ENCODE measurements at regions not wholly inside any gene's neighbourhood (a gene's known extent, or its start where the extent isn't known, plus 50 kb on each side); places are given as distances from the start of the nearest gene placed in this dataset.

DNA sequence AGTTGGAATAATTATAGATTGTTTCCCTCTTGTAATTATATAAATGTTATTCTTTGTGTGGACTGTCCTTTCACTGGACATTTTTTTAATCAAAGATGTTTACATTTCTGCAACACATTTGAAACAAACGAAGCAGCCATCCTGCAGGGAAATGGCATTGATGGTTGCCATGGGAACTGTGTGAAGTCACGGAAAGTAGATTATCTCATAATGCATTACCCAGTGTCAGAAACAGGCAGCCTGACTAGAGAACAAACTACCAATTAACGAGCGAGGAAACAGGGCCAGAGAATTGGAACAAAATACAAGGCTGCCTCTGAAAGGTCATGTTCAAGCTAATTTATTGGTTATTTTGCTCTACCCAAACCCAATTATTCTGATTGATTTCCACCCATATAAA lies 96.9 kb upstream of the LARGE1 start:
- no peak overlapping the region for H3K4me3 ChIP-seq
- no peaks in the 10 kb centered on the region for H3K27me3 ChIP-seq
- TF ChIP-seq, protein P1, sequence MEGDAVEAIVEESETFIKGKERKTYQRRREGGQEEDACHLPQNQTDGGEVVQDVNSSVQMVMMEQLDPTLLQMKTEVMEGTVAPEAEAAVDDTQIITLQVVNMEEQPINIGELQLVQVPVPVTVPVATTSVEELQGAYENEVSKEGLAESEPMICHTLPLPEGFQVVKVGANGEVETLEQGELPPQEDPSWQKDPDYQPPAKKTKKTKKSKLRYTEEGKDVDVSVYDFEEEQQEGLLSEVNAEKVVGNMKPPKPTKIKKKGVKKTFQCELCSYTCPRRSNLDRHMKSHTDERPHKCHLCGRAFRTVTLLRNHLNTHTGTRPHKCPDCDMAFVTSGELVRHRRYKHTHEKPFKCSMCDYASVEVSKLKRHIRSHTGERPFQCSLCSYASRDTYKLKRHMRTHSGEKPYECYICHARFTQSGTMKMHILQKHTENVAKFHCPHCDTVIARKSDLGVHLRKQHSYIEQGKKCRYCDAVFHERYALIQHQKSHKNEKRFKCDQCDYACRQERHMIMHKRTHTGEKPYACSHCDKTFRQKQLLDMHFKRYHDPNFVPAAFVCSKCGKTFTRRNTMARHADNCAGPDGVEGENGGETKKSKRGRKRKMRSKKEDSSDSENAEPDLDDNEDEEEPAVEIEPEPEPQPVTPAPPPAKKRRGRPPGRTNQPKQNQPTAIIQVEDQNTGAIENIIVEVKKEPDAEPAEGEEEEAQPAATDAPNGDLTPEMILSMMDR (IDR thresholded peaks at IDR 0.05) = no peak
- H3K36me3 ChIP-seq = no peaks in the 10 kb centered on the region
- H3K4me1 ChIP-seq = no peaks in the 10 kb centered on the region
- no peak overlapping the region for H3K27ac ChIP-seq
- peaks cover 0 to 8% (median 4%) of the 10 kb centered on the region in 3 donors for H3K9me3 ChIP-seq
- no peak for DNase-seq
- intact Hi-C loops (cut with DNase I; ENCODE audit: low total_unique reads) = no loop called here

- no peak overlapping the region for H3K4me3 ChIP-seq
- H3K27me3 ChIP-seq = no peaks in the 10 kb centered on the region
- TF ChIP-seq, protein P1 (IDR thresholded peaks at IDR 0.05) = no peak
- H3K27ac ChIP-seq = no peak overlapping the region
- intact Hi-C loops (cut with DNase I; ENCODE audit: low total_unique reads) = no loop called here
- no peaks in the 10 kb centered on the region for H3K36me3 ChIP-seq
- no peaks in the 10 kb centered on the region for H3K4me1 ChIP-seq
- no peak for DNase-seq
- H3K9me3 ChIP-seq = peaks cover 0 to 2% (median 0%) of the 10 kb centered on the region in 3 donors
Measured at GRCh38 chr22:34019190-34019845, 99.0 kb upstream of the LARGE1 start.

DNA sequence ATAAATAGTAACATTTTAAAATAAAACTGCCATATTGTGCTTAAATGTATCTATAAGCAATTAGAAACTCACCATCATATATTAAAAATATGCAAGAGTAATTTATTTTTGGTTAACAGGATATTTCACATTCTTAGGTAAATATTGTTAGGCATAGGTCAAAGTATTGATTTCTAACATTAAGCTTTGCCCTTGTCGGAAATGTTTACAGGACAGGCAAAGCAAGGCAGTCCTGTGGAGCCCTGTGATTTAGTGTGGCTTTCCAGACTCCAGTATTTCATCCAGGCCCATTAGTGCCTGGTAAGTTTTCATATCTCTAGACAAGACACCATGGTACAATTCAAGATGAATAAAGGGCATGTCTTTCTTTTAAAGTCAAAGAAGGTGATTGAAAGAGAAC lies 114.9 kb upstream of the LARGE1 start:
- Histone ChIP-seq H3K27me3 (peaks cover 0 to 2% of the 10 kb centered on the region in 2 donors), H3K27ac (no peak overlapping the region), H3K4me3 (no peak overlapping the region), H3K36me3 (no peaks in the 10 kb centered on the region), H3K4me1 (no peaks in the 10 kb centered on the region), H3K9me3 (peaks cover 0 to 9% (median 4%) of the 10 kb centered on the region in 3 donors)
- no peak for DNase-seq
- intact Hi-C loops (cut with DNase I; ENCODE audit: low total_unique reads) = no loop called here
- TF ChIP-seq, protein P1 (IDR thresholded peaks at IDR 0.05) = no peak

DNA sequence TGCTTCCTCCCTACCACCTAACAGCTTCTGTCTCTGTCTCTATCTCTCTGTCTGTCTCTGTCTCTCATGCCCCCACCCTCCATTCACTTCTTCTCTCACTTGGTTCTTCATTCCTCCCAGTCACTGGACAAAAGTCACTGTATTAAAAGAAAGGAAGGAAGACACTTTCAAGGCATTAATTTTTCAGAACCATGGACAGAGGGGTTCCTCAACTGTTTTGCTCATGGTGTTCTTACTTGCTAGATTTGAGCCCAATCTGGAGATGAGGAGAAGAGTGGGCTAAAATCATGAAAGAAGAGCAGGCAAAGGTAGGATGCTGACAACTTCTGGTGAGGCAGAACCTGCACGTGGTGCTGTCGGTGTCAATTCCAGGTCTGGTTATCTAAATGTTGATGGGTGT lies 116.7 kb upstream of the LARGE1 start:
- intact Hi-C loops (cut with DNase I; ENCODE audit: low total_unique reads) = no loop called here
- DNase-seq = no peak
- Histone ChIP-seq H3K27me3 (peaks cover 0 to 2% of the 10 kb centered on the region in 2 donors), H3K9me3 (peaks cover 0 to 3% (median 0%) of the 10 kb centered on the region in 3 donors), H3K27ac (no peak overlapping the region), H3K4me1 (no peaks in the 10 kb centered on the region), H3K36me3 (no peaks in the 10 kb centered on the region), H3K4me3 (no peak overlapping the region)
- TF ChIP-seq, protein P1 (IDR thresholded peaks at IDR 0.05) = no peak

DNA sequence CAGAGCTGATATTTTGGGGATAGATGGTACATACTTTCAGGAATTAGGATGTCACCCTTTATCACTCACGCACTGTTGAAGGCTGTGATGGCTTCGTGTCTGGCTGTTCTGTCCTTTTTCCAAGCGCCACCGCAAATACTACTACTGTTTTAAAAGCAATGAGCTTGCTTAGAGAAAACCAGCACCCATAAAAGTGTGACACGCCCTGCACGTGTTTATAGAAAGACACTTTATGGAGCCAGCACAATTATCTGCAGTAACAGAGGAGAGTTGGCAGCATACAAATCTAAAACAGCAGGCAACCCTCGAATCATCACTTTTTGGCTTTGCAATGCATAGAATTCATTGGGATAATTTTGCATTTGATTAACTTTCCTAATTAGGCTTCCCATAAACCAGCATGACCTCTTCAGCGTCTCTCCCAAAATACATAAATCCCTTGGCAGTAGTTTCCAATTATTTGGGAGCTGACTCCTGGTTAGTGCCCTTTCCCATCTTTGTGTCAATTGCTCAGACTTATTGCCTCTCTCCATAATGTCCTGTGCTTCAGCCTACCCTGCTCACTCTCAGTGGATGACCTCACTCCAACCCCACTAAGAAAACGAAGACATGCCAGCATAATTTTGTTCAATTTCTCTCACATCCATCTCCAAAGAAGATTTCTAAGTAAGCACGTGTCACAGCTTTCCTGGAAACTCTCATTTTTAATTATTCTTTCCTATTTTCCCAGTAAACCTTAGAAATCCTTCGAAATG lies 118.7 kb upstream of the LARGE1 start:
- Histone ChIP-seq H3K9me3 (no peaks in the 10 kb centered on the region), H3K4me3 (no peak overlapping the region), H3K4me1 (no peaks in the 10 kb centered on the region), H3K27ac (no peak overlapping the region), H3K27me3 (peaks cover 0 to 2% of the 10 kb centered on the region in 2 donors), H3K36me3 (no peaks in the 10 kb centered on the region)
- TF ChIP-seq, protein P1 (IDR thresholded peaks at IDR 0.05) = no peak
- DNase-seq = no peak
- intact Hi-C loops (cut with DNase I; ENCODE audit: low total_unique reads) = no loop called here

Data from tibial artery (tissue), 4 donors.